NCI-H128 (cell line): ENCODE measurements at regions not wholly inside any gene's neighbourhood (a gene's known extent, or its start where the extent isn't known, plus 50 kb on each side); places are given as distances from the start of the nearest gene placed in this dataset.

Experiments used
- DNase-seq: peaks from one replicate; lab custom pipeline; 2025; ENCODE audit not compliant: unreplicated experiment; lab: John Stamatoyannopoulos, UW

- no peak for DNase-seq
Measured at GRCh38 chr13:83344518-83344917, 537.8 kb downstream of the SLITRK1 start.

GRCh38 chr13:83340170-83340569 lies 542.1 kb downstream of the SLITRK1 start:
- no peak for DNase-seq

- no peak for DNase-seq
Measured at GRCh38 chr13:83333614-83334388, 548.5 kb downstream of the SLITRK1 start.

GRCh38 chr13:83332751-83333150 lies 549.5 kb downstream of the SLITRK1 start:
- no peak for DNase-seq

- DNase-seq, result no peak
Measured at GRCh38 chr13:83327091-83327490, 555.2 kb downstream of the SLITRK1 start.

GRCh38 chr13:83325125-83325853 lies 557.0 kb downstream of the SLITRK1 start:
- DNase-seq, result no peak

GRCh38 chr13:83311886-83312577 lies 570.2 kb downstream of the SLITRK1 start:
- DNase-seq, result no peak

- no peak for DNase-seq
Measured at GRCh38 chr13:83298617-83299016, 583.7 kb downstream of the SLITRK1 start.

GRCh38 chr13:83297586-83298290 lies 584.5 kb downstream of the SLITRK1 start:
- no peak for DNase-seq

GRCh38 chr13:83295686-83296085 lies 586.6 kb downstream of the SLITRK1 start:
- no peak for DNase-seq

- DNase-seq, result no peak
Measured at GRCh38 chr13:83286737-83287136, 595.5 kb downstream of the SLITRK1 start.

- DNase-seq, result no peak
Measured at GRCh38 chr13:83281654-83282053, 600.6 kb downstream of the SLITRK1 start.

GRCh38 chr13:83274679-83275078 lies 607.6 kb downstream of the SLITRK1 start:
- no peak for DNase-seq

GRCh38 chr13:83272652-83273240 lies 609.5 kb downstream of the SLITRK1 start:
- no peak for DNase-seq

GRCh38 chr13:83272076-83272475 lies 610.2 kb downstream of the SLITRK1 start:
- DNase-seq, result no peak

- no peak for DNase-seq
Measured at GRCh38 chr13:83265279-83265678, 617.0 kb downstream of the SLITRK1 start.

GRCh38 chr13:83248751-83249150 lies 633.5 kb downstream of the SLITRK1 start:
- no peak for DNase-seq

GRCh38 chr13:83232626-83233025 lies 649.6 kb downstream of the SLITRK1 start:
- DNase-seq, result no peak

- DNase-seq, result no peak
Measured at GRCh38 chr13:83229574-83230305, 652.5 kb downstream of the SLITRK1 start.

GRCh38 chr13:83223546-83223945 lies 658.7 kb downstream of the SLITRK1 start:
- no peak for DNase-seq
